HFF-Myc (cell line): ENCODE measurements at regions not wholly inside any gene's neighbourhood (a gene's known extent, or its start where the extent isn't known, plus 50 kb on each side); places are given as distances from the start of the nearest gene placed in this dataset.
A peak's percentile ranks its signal among the peaks of the same experiment; 100 is the strongest.

Experiments used
- DNase-seq: peaks from one replicate; pipeline ENCODE4 v3.0.0-alpha.2; 2011; ENCODE audit warnings: low read depth; ENCODE audit errors: extremely low read depth
- H3K4me3 ChIP-seq: replicated peaks from 2 replicates; pipeline ENCODE4 v1.5.1; 2011; ENCODE audit warnings: low read depth, mild to moderate bottlenecking, control low read depth, low read length
- CTCF ChIP-seq: IDR thresholded peaks from 2 replicates; pipeline ENCODE4 v1.5.1; 2012; ENCODE audit warnings: mild to moderate bottlenecking, low read depth, low read length, control low read depth; ENCODE audit errors: missing control alignments

DNA sequence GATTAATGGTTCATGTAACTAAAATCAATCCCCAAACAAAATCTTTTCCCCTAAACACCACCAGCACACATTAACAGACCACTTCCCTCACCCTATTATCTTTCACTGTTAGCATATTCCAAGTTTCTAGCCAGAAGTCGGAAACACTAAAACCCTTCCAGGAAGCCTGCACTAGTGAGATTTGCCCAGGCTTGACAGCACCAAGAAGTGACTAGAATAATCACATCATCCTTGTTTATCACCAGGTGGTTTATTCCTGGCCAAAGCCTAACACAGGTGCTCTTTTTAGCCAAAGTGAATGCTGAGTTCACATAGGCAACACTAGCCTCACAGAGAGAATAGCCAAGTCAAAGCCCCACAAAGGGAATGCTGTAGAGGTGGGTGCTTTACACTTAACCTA lies 221.2 kb upstream of the HNRNPA3 start:
- DNase-seq, result no peak
- no peak for TF ChIP-seq CTCF

DNA sequence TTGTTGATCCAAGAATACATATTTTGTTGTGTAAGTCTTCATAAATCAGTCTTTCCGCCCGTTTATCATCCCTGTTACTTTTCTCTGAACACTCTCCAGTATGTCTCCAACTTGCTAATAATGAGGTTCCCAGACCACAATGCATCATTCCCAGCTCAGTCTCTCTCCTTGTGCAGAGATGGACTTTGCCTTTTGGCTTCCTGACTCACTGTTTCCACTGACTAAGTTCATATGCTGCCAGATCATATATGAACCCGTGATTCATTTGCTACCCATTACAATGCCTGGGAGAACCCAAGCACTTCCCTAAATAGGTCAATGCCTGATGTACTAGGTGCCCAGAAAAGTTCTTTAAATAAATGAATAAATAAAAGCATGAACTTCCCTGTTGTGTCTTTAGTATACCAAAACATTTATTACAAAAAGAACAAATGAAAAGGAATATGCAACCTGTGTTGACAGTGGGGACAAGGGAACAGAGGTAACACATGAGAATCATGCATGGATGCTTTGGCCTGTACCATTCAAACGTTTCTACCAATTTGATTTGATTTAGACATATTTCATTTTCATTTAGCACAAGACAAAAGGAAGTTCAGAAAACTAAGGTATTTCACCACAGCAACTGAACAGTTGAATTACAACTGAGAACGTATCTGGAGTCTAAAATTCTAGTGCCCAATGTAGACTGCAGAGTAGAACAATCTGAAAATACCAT lies 215.4 kb upstream of the HNRNPA3 start:
- no peak for TF ChIP-seq CTCF
- no peak overlapping the region for H3K4me3 ChIP-seq
- DNase-seq, result peak; percentile 29

More for the DNA sequence above, 221.2 kb upstream of the HNRNPA3 start:
- H3K4me3 ChIP-seq, result no peak overlapping the region

GRCh38 chr2:176997792-176998169 lies 214.8 kb upstream of the HNRNPA3 start:
- TF ChIP-seq CTCF, result no peak
- DNase-seq, result no peak
- H3K4me3 ChIP-seq, result no peak overlapping the region

GRCh38 chr2:176999301-176999700 lies 213.3 kb upstream of the HNRNPA3 start:
- no peak overlapping the region for H3K4me3 ChIP-seq
- TF ChIP-seq CTCF, result no peak
- DNase-seq, result no peak

- H3K4me3 ChIP-seq, result no peak overlapping the region
- DNase-seq, result no peak
- no peak for TF ChIP-seq CTCF
Observed at GRCh38 chr2:177000061-177000714, 212.4 kb upstream of the HNRNPA3 start.

DNA sequence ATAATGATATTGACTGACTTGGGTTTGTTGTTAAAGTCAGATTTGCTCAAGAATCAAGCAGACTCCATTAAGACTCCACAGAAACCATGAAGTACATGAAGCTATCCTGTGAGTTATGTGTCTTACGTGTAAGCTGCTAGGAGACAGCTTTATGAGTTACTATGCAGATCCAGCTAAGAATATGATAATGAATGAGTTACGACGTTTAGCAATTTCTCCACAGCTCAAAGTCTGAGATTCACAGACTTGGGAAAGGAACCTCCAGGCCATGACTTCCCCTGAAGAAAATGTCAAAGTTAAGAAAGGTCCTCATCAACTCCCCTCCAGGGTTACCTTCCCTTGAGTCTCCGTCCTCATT lies 211.9 kb upstream of the HNRNPA3 start:
- TF ChIP-seq CTCF, result no peak
- DNase-seq, result no peak
- H3K4me3 ChIP-seq, result no peak overlapping the region

DNA sequence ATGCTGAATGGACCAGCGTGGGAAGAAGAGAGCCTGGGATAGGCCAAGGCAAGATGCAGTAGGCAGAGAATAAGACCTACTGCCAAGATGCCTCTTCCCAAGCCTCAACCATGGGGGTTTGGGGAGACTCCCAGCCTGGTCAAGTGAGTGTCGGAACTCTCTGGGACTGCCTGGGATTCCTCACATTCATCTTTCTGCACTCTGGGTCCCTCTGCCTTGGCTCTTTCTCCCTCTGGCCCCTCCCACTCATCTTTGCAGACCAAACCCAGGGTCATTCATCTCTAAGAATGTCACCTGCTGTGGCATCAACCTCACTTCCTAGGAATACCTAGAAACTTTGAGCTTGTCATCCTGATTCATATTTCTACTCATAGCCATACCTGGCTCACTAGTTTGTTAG lies 211.3 kb upstream of the HNRNPA3 start:
- no peak for DNase-seq
- no peak overlapping the region for H3K4me3 ChIP-seq
- TF ChIP-seq CTCF, result no peak
